ENCODE measurements at regions not wholly inside any gene's neighbourhood (a gene's known extent, or its start where the extent isn't known, plus 50 kb on each side); places are given as distances from the start of the nearest gene placed in this dataset.

DNA sequence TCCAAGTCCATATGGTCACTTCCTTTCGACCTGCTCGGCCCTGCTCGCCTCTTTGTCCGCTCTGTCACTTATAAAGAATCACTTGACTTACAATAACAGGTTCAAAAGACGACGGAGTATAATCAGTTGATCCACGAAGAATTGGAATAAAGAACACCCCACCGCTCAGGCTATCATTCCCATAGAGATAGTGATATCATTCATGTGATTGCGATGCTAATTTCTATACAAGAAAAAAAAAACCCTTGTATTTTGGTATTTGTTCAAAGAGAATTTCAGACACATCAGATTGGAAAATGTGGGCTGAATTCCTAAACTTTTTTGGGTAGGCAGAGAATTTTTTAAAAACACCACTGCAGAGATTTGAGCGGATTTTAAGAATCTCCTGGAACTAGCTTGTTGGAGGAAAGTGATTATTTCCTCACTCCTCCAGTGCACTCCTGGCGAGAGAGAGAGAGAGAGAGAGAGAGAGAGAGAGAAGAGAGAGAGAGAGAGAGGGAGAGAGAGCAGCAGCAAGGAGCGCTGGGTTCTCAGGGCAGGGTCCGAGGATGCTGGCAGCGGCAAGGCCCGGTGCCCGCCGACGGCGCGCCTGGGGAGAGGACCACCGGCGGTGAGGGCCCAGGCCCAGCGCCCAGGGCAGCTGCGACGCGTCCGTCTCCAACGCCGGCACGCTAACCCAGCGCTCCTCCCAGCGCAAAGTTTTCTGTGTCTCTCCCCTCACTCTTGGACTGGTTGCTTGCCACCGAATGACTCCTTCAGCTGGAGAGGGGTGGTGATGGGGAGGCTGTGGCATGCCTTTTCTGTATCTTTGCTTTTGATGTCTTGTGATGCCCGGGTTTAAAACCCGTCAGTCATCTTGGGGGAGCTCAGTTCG is 149.0 kb upstream of the ZNF536 start:
- no peak for DNase-seq

- DNase-seq: no peak
Measured at GRCh38 chr19:30223866-30224688, 148.1 kb upstream of the ZNF536 start.

DNA sequence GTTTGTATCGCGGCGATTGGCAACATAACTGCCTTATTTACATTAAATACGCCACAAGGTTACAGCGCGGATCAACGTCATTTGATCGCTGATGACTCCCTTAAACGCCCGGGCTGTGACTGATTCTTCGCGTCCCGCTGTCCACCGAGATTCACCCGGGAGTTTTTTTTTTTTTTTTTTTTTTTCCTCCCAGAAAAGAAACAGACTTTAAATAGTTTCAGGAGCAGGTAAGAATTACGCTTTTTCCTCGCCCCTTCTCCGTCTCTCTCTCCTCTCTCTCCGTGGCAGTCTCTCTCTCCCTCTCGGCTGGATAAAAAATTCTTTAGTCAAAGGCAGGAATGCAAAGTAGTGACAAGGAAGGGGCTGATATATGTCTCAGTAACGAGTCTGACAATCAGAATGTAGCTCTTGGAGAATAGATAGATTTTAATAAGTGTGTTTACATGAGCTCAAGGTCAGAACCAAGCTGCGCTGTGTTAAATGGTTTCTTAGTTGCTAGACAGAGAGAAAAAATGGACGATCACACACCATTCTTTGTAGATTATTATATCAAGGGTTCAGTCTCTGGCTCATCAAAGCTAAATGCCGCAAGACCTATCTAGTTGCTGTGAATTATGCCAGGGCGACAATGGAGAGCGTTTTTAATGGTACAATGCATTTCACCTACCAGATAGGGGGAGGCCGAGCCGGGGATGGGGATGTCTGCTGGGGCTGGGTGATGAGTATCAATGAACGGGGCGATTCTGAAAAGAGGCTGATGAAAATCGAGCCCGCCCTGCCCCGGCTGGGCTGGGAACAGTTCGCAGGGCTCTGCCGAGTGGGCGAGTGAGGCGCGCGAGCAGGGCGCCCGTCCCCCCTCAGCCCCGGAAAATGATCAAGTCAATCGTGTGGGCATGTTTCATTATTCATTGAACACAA is 147.2 kb upstream of the ZNF536 start:
- no peak for DNase-seq

DNA sequence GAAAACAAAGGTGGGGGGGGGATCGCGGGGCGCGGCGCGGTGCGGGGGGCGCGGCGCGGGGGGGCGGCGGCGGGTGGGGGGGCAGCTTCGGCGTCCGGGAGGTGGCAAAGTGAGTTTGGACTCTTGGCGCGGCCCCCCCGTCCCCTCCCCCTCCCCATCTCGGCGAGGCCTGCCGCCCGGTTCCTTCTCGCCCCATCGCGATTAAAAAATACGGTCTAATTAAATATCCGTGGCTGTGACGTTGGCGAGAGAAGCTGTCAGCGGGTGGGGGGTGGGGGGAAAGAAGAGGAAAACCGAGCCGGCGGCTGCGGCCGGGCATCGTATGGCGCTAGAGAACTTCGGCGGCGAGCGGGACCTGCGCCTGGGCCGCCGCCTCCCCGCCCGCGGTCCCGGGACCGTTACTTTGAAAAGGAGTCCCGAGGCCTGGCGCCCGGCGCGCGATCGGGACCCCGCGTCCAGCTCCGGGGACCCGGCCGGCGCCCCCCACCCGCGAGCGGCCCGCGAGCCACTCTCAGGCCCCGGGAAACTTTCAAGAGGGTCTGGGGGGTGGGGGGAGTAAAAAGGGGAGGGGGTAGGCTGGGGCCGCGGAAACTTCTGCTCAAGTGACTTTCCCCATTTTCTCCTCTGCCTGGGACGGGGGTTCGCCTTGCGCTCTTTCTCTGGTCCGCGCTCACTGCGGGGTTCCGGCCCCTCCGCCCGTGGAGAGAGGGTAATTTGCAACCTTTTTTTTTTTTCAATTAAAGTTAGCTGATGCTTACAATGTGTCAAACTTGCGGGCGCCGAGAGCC is 146.3 kb upstream of the ZNF536 start:
- DNase-seq: no peak

GRCh38 chr19:30226464-30227011 is 145.6 kb upstream of the ZNF536 start:
- DNase-seq: no peak

- DNase-seq: no peak
Measured at GRCh38 chr19:30227012-30227621, 145.1 kb upstream of the ZNF536 start.

DNA sequence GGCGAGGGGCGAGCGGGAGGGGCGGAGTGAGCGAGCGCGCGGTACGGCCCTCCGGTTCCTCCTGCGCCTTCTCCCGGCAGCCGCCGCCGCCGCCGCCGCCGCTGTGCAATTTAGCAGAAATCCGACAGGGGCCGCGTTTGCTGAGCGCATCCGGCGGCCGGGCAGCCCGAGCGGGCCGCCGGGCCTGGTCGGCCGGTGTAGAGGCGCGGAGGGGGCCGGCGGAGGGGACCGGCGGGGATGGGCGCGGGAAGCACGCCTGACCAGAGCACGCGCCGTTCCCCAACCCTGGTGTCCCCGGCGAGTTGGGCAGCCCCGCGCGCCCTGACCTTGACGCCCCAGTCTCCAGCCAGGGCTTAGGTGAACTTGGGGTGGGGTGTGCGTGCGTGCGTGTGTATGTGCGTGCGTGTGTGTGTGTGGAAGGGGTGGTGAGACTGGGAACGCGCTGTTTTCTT is 144.5 kb upstream of the ZNF536 start:
- DNase-seq: no peak

GRCh38 chr19:30228113-30228834 is 143.9 kb upstream of the ZNF536 start:
- no peak for DNase-seq

- no peak for DNase-seq
Measured at GRCh38 chr19:30228835-30229524, 143.2 kb upstream of the ZNF536 start.

GRCh38 chr19:30229525-30230174 is 142.5 kb upstream of the ZNF536 start:
- DNase-seq: no peak

- no peak for DNase-seq
Measured at GRCh38 chr19:30231408-30232318, 140.5 kb upstream of the ZNF536 start.

- no peak for DNase-seq
Measured at GRCh38 chr19:30233375-30233774, 138.8 kb upstream of the ZNF536 start.

DNA sequence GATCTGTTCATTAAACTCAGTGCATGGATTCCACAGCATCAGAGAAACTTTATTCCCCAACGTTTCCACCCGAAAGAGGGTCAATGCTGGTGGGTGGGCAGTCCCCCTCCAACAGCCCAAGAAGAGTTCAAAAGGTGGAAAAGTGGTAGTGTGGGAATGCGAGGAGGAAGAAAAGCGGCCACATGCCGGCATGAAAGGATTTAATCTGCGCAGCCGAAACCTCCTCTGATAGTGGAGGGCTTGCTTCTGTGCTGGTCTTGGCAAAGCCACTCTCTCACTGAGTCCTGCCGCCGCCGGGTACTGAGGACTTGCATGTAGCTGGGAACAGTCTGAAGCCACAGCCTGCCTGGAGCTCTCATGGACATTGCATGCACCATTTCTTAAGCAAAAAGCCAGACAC is 136.2 kb upstream of the ZNF536 start:
- no peak for DNase-seq

GRCh38 chr19:30236587-30236986 is 135.6 kb upstream of the ZNF536 start:
- no peak for DNase-seq

DNA sequence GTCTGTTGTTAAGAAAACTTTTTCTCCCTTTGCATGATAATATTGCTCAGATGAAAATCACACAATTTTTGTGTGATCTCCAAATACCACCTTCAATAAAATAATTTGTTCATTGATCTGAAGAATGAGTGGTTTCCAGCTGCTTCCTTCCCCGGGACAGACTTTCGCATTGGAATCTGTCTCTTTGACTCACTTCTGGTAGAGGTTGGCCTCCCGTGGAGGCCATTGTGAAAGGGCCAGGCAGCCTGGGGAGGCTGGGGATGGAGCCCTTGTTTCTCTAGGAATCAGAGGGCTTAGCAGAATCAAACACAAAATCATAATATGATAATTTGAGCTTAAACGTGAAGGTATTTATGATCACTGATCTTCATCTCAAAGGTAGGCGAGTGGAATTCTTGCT is 135.0 kb upstream of the ZNF536 start:
- no peak for DNase-seq

DNA sequence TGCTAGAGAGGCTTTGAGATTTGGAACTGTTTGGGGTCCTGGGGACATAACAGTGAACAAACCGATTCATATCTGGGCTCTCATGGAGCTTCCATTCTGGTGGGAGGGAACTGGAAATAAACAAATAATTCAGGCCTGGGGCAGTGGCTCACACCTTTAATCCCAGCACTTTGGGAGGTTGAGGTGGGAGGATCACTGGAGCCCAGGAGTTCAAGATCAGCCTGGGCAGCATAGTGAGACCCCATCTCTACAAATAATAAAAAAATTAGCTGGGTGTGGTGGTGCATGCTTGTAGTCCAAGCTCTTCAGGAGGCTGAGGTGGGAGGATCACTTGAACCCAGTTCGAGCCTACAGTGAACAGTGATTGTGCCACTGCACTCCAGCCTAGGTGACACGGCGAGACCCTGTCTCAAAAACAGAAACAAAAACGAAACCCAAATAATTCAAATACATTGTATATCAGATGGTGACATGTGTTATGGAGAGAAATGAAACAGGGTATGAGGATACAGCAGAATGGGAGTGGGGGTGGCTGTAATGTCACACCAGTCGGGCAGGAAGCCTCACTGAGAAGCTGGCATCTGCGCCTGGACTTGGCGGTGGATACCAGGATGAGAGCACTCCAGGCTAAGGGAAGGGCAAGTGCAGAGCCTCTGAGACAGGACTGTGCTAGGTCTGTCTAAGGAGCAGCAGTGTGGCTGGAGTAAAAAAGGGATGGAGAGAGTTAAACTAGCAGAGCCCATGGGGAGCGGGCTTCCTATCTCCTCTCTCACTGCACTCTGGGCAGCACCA is 131.1 kb upstream of the ZNF536 start:
- DNase-seq: no peak

- no peak for DNase-seq
Measured at GRCh38 chr19:30244533-30244932, 127.7 kb upstream of the ZNF536 start.
